ENCODE measurements at regions not wholly inside any gene's neighbourhood (a gene's known extent, or its start where the extent isn't known, plus 50 kb on each side); places are given as distances from the start of the nearest gene placed in this dataset.
"Not testable (repeated sequence)": the region's sequence is repeated elsewhere in the genome, so short reads cannot be mapped to it uniquely, and the experiment has no call there.

DNA sequence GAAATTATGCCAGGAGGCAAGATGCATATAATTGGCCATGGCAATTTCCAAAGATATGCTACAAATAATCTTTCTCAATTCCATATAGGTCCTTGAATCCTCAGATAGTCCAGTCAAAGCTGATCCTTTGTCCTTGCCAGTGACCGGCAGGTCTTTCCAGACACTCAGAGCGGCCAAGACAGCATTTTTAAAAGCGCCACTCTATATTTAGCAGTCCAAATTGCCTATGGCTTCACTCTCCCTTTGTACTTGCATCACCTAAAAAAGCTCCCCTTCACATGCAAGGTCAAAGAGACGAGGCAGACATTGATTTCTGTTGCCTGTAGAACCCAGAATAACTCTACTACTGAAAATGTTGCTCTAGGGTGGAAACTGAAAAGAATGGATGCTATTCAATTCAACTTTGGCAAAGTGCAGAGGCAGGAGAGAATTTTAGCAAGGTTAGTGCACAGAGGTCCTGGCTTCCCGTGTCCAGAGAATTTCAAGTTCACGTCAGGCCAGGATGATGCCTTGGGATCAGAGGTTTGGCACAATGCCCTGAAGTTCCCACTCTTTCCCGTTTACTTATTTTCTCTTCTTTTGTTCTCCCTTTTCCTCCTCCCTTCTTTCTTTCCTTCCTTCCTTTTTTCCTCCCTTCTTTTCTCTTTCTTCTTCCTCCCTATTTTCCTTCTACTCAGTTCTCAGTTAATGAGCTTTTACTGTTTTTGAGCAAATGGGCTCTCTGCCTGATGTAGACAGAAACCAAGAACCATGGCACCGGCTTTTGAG is 108.5 kb downstream of the KCNK1 start:
- FAIRE-seq, result no peak
- no peak for TF ChIP-seq POLR2A (IDR thresholded peaks at IDR 0.05; ENCODE audit: low read depth, low read length)
- no peak for DNase-seq (ENCODE audit: insufficient read length, low spot score)

DNA sequence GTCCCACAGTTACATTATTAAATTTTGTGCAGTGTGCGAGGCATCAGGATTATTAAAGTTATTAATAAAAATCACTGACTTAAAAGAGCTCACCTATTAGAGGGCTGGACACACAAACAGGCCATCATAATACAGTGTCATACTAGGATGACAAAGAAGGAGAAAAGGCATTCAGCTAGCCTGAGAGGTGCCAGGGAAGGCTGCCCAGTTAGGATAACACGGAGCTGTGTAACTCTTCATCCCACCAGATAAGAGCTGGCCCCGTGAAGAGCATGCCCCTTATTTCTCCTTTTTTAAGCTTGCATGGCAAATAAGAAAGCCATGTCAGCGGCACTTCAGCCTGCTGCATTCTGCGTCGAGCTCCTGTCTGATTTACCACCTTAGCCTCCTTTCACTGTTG is 109.5 kb downstream of the KCNK1 start:
- FAIRE-seq (no peak), DNase-seq (ENCODE audit: insufficient read length, low spot score) (no peak)
- no peak for TF ChIP-seq POLR2A (IDR thresholded peaks at IDR 0.05; ENCODE audit: low read depth, low read length)

DNA sequence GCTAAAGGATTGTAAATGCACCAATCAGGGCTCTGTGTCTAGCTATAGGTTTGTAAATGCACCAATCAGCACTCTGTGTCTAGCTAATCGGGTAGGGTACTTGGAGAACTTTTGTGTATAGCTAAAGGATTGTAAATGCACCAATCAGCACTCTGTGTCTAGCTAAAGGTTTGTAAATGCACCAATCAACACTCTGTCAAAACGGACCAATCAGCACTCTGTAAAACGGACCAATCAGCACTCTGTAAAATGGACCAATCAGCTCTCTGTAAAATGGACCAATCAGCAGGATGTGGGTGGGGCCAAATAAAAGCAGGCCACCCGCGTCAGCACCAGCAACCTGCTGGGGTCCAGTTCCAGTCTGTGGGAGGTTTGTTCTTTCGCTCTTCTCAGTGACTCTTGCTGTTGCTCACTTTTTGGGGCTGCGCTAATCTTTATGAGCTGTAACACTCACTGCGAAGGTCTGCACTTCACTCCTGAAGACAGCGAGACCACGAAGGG is 110.3 kb downstream of the KCNK1 start:
- DNase-seq (ENCODE audit: insufficient read length, low spot score); FAIRE-seq: not testable (repeated sequence)

DNA sequence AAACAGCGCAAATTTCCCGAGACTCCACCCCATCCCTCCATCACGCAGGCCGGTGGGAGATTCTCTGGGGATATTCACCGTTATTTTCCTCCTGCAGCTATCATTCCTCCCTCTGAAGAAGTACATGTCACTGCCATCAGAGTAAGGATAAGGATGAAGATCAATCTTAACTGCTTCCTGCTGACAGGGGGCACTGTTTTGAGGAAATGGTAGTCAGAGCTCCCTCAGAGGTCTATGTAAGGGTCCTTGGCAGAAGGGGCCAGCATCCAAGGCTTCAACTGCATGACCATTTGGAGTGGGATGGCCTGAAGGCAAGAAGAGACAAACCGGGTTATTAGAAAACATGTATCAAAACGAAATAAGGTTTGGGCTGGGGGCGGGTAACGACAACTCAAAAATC is 111.5 kb downstream of the KCNK1 start:
- DNase-seq (ENCODE audit: insufficient read length, low spot score) (no peak), FAIRE-seq (no peak)
- TF ChIP-seq POLR2A (IDR thresholded peaks at IDR 0.05; ENCODE audit: low read depth, low read length), result no peak

DNA sequence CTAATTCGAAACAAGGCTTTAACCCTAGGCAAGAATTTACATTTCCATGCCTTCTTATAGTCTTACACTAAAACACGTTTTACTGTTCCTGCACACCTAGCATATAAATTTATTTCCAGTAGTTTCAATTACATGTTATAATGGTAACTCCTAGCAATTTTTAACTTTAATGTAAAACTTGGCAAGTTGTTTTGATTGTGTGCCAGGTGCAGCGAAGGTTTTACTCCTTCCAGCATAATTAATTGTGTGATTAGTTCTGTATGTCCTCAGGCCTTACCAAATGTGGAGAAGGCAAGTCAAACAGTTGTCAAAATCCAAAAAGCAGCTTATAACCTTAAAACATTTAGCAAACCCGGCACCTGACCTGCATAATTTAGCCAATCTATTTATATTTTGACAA is 114.8 kb downstream of the KCNK1 start:
- FAIRE-seq (no peak), DNase-seq (ENCODE audit: insufficient read length, low spot score) (no peak)
- TF ChIP-seq POLR2A (IDR thresholded peaks at IDR 0.05; ENCODE audit: low read depth, low read length), result no peak

DNA sequence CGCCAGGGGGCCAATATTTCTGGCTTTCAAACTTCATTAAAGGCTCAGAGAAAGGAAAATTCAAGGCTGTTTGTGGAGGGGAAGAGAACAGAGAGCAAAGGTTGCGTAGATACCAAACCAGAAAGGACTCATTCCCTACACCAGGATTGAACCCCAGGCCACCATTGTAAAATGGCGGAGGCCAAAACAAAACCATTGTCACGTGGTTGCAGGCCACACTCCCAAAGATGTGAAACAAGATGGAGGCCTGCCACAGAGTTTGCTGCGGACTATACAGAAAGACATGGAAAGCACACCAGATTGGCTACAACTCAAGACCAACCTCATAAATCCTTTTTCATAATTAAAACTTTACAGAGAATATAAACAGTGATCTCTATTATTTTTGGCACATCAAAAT is 116.5 kb downstream of the KCNK1 start:
- no peak for DNase-seq (ENCODE audit: insufficient read length, low spot score)
- no peak for TF ChIP-seq POLR2A (IDR thresholded peaks at IDR 0.05; ENCODE audit: low read depth, low read length)
- FAIRE-seq, result no peak

DNA sequence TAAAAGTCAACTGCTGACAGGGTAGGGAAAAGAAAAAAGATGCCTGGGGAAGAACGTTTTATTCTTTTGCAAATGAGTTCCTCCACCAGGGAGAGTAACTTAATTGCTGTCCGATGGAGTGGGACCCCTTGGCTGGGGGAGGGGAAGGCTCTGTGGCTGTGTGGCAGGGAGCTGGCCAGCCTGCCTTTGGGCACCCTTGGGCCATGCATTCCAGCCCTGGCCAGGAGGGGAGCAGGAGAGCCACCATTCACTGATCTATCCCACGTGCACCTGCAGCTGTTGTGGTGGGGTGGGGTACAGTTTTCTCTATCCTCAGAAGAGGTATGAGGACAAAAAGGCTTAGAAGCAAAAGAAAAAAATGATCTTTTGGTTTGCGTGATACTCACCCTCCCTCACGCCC is 116.9 kb downstream of the KCNK1 start:
- no peak for TF ChIP-seq POLR2A (IDR thresholded peaks at IDR 0.05; ENCODE audit: low read depth, low read length)
- DNase-seq (ENCODE audit: insufficient read length, low spot score), result no peak

DNA sequence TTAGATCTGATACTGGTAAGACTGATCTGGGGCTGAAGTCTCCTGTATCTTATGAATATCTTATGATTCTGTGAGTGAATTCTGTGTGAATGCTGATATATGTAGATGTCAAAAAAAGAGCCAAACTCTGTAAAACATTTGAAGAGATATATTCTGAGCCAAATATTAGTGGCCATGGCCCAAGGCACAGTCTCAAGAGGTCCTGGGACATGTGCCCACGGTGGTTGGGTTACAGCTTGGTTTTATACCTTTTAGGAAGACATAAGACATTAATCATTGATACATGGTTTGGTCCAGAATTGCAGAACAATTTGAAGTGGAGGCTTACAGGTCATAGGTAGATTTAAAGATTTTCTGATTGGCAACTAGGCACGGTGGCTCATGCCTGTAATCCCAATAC is 118.3 kb downstream of the KCNK1 start:
- TF ChIP-seq POLR2A (IDR thresholded peaks at IDR 0.05; ENCODE audit: low read depth, low read length), result no peak
- no peak for FAIRE-seq
- DNase-seq (ENCODE audit: insufficient read length, low spot score), result no peak

More for the DNA sequence above, 116.9 kb downstream of the KCNK1 start:
- no peak for FAIRE-seq

DNA sequence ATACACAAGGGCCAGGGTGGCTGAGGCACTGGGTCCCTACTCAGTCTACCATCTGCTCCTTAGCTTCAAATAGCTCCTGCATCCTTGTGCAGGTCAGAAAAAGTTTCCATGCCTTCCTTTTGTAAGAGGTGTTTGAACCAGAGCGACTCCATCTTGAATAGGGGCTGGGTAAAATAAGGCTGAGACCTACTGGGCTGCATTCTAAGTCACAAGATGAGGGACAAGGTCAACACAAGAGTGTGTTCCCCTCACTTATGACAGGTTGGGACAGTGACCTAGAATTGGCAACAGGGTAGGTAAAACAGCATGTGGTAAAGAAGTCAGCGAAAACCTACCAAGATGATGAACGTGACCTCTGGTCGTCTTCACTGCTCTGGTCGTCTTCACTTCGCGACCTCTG is 120.5 kb downstream of the KCNK1 start:
- FAIRE-seq (no peak), DNase-seq (ENCODE audit: insufficient read length, low spot score) (no peak)
- no peak for TF ChIP-seq POLR2A (IDR thresholded peaks at IDR 0.05; ENCODE audit: low read depth, low read length)

DNA sequence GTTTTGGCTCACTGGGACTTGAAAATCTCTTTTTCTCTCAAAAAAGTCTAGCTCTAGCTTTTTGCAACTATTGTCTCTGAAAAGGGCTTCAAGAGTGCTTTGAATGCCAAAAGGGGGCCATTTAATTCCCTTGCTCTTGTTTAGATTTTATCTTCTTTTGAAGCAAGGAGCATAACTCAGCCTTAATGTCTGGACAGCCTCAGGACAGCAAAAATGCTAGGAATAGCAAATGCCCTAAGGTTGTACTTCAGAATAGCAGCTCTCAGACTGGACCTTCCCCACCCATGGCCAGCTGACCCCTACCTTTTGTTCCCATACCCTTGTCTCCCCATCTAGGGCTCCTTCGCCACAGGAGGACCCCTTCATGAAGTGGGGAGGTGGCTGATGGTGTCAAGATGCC is 121.4 kb downstream of the KCNK1 start:
- FAIRE-seq (no peak), DNase-seq (ENCODE audit: insufficient read length, low spot score) (no peak)
- TF ChIP-seq POLR2A (IDR thresholded peaks at IDR 0.05; ENCODE audit: low read depth, low read length), result no peak

DNA sequence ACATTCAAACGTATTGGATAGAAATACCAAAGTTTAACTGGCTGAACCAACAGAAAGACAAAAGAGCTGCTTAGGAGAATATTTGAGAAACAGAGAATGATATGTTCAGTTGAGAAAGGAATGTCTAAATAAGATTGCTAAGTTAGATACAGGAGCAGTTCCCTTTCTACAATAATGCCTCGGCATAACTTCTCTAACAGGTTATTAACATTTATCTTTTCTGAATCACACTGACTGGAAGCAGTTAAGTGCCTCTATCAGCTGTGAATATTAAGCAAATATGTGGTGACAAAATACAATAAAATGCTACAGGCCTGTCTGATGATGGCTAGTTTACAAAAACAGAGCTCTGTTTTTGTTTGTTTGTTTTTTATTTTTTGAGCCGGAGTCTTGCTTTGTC is 121.9 kb downstream of the KCNK1 start:
- no peak for TF ChIP-seq POLR2A (IDR thresholded peaks at IDR 0.05; ENCODE audit: low read depth, low read length)
- FAIRE-seq, result no peak

DNA sequence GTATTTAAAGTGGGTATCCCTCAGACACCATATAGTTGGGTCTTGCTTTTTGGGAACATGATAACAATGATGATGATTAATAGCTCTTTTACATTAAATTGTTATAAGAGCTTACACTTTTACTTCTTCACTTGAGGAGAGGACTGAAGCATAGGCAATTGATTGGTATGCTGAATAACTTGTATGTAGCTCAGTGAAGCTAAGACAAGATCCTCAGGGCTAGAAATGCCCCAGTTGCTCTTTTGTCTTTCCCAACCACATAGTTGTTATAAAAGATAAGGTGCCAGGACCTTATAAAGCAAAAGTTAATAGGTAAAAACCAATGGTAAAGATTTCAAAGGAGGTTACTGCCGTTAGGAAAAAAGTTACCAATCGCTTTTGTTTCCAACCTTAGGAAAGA is 123.4 kb downstream of the KCNK1 start:
- TF ChIP-seq POLR2A (IDR thresholded peaks at IDR 0.05; ENCODE audit: low read depth, low read length), result no peak
- DNase-seq (ENCODE audit: insufficient read length, low spot score), result no peak
- FAIRE-seq, result no peak

More for the DNA sequence above, 121.9 kb downstream of the KCNK1 start:
- no peak for DNase-seq (ENCODE audit: insufficient read length, low spot score)

DNA sequence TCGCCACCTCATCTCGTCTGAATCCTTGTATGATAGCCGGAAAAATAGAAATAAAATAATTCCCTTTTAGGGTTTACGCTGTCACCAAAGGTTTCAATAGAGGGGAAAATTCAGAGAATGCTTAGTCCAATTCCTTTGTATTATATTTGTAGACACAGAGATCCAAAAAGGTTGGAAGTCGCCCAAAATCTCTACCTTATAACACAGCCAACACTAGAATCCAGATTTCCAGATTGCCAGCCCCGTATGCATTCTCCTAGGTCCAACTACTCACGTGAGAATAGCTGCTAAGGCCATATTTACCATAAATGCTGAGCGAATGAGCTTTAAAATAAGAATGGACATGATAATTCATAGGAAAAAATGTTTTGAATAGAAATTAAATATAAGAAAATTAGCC is 124.5 kb downstream of the KCNK1 start:
- no peak for DNase-seq (ENCODE audit: insufficient read length, low spot score)
- no peak for FAIRE-seq
- no peak for TF ChIP-seq POLR2A (IDR thresholded peaks at IDR 0.05; ENCODE audit: low read depth, low read length)

DNA sequence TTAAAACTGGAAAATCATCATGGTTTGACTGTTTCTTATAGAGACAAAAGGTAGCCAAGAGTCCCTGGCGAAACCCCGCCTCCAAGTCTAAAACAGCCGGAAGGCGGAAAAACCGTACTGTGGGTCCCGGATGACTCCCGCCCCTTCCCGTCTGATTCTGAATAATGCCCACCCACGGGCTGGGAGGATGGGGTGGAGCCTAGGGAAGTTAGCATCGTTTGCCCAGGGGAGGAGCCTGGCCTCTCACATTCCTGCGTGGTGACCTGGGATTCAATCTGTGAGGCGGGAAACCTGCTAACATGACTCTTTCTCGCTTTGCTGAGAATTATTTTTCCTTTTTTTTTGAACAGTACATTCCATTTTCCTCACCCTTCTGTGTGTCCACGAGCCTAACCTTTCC is 124.9 kb downstream of the KCNK1 start:
- FAIRE-seq (no peak), DNase-seq (ENCODE audit: insufficient read length, low spot score) (peak; percentile 38)
- no peak for TF ChIP-seq POLR2A (IDR thresholded peaks at IDR 0.05; ENCODE audit: low read depth, low read length)

DNA sequence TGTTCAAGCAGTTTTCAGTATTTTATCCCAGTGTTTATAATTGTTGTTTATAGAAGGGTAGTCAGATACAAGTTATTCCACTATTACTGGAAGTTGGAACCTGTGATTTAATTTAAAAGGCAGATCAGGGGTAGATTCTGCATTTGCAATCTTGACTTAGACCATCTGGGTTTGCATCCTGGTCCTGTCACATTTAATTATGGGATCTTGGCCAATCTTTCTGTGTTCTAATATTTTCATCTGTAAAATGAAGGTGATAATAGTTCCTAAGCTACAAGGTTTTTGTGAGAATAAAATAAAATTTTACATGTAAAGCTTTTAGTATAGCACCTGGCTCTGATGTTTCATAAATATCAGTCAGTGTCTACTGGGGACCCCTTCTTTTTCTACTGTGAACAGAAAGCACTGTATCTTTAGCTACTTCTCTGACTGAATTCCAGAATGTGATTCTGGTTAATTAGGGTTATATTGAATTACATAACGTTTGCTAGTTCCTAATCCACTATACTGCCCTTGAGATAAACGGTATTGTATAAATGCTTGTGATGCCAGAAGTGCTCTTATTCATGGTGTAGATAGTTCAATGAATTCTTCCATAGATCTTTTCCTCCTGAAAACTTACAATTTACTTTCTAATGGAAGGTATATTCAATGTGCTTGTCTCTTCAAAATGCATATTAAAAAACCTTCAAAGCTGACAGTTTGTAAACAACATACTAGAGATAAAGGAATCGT is 131.0 kb downstream of the KCNK1 start:
- TF ChIP-seq POLR2A (IDR thresholded peaks at IDR 0.05; ENCODE audit: low read depth, low read length), result no peak
- DNase-seq (ENCODE audit: insufficient read length, low spot score) (no peak), FAIRE-seq (no peak)
